Fibroblast of peridontal ligament (primary cell): ENCODE measurements at regions not wholly inside any gene's neighbourhood (a gene's known extent, or its start where the extent isn't known, plus 50 kb on each side); places are given as distances from the start of the nearest gene placed in this dataset.
A peak's percentile ranks its signal among the peaks of the same experiment; 100 is the strongest.

Experiments used
- DNase-seq: peaks from one replicate; pipeline ENCODE4 v3.0.0-alpha.2; 2010; ENCODE audit errors: extremely low read depth

GRCh38 chr5:107072967-107073366 is 597.8 kb downstream of the EFNA5 start:
- DNase-seq, result no peak

GRCh38 chr5:107072440-107072839 is 598.3 kb downstream of the EFNA5 start:
- peak; percentile 40 for DNase-seq

- DNase-seq, result no peak
Measured at GRCh38 chr5:107068782-107069181, 602.0 kb downstream of the EFNA5 start.

GRCh38 chr5:107067395-107067794 is 603.3 kb downstream of the EFNA5 start:
- no peak for DNase-seq

- DNase-seq, result no peak
Measured at GRCh38 chr5:107063511-107063910, 607.2 kb downstream of the EFNA5 start.

GRCh38 chr5:107058803-107059202 is 611.9 kb downstream of the EFNA5 start:
- DNase-seq, result no peak

GRCh38 chr5:107058235-107058634 is 612.5 kb downstream of the EFNA5 start:
- DNase-seq, result no peak

- no peak for DNase-seq
Measured at GRCh38 chr5:107056278-107056677, 614.5 kb downstream of the EFNA5 start.

- DNase-seq, result no peak
Measured at GRCh38 chr5:107047048-107047447, 623.7 kb downstream of the EFNA5 start.

- DNase-seq, result no peak
Measured at GRCh38 chr5:107043665-107044064, 627.1 kb downstream of the EFNA5 start.

GRCh38 chr5:107040907-107041306 is 629.8 kb downstream of the EFNA5 start:
- DNase-seq, result no peak

GRCh38 chr5:107032629-107033028 is 638.1 kb downstream of the EFNA5 start:
- DNase-seq, result peak; percentile 1

- no peak for DNase-seq
Measured at GRCh38 chr5:107028938-107029337, 641.8 kb downstream of the EFNA5 start.

- peak; percentile 2 for DNase-seq
Measured at GRCh38 chr5:107025712-107026497, 644.8 kb downstream of the EFNA5 start.

GRCh38 chr5:107023732-107024131 is 647.0 kb downstream of the EFNA5 start:
- DNase-seq, result peak; percentile 3

GRCh38 chr5:107021575-107021974 is 649.2 kb downstream of the EFNA5 start:
- no peak for DNase-seq

GRCh38 chr5:107020626-107021025 is 650.1 kb downstream of the EFNA5 start:
- no peak for DNase-seq

- DNase-seq, result no peak
Measured at GRCh38 chr5:107017616-107018015, 653.1 kb downstream of the EFNA5 start.

GRCh38 chr5:107012371-107012770 is 658.4 kb downstream of the EFNA5 start:
- DNase-seq, result no peak

- DNase-seq, result no peak
Measured at GRCh38 chr5:107011605-107012004, 659.1 kb downstream of the EFNA5 start.

- no peak for DNase-seq
Measured at GRCh38 chr5:107010060-107010459, 660.7 kb downstream of the EFNA5 start.

GRCh38 chr5:107005653-107006052 is 665.1 kb downstream of the EFNA5 start:
- no peak for DNase-seq

- no peak for DNase-seq
Measured at GRCh38 chr5:107005161-107005560, 665.6 kb downstream of the EFNA5 start.

- no peak for DNase-seq
Measured at GRCh38 chr5:107002115-107002514, 668.6 kb downstream of the EFNA5 start.
